ENCODE measurements at regions not wholly inside any gene's neighbourhood (a gene's known extent, or its start where the extent isn't known, plus 50 kb on each side); places are given as distances from the start of the nearest gene placed in this dataset.
A peak's percentile ranks its signal among the peaks of the same experiment; 100 is the strongest.

GRCh38 chr21:28099001-28099705, 893.5 kb downstream of the LTN1 start:
- Histone ChIP-seq H3K4me1 (no peaks in the 10 kb centered on the region), H3K4me3 (no peak overlapping the region), H3K27me3 (no peaks in the 10 kb centered on the region), H3K27ac (no peak overlapping the region), H3K36me3 (no peaks in the 10 kb centered on the region), H3K9me3 (no peaks in the 10 kb centered on the region)
- ATAC-seq (peak; percentile 62), DNase-seq (peak in 2 of 4 donors; percentile 79 to 87)
- intact Hi-C loops (cut with DNase I), result no loop called here
- TF ChIP-seq, protein P1, sequence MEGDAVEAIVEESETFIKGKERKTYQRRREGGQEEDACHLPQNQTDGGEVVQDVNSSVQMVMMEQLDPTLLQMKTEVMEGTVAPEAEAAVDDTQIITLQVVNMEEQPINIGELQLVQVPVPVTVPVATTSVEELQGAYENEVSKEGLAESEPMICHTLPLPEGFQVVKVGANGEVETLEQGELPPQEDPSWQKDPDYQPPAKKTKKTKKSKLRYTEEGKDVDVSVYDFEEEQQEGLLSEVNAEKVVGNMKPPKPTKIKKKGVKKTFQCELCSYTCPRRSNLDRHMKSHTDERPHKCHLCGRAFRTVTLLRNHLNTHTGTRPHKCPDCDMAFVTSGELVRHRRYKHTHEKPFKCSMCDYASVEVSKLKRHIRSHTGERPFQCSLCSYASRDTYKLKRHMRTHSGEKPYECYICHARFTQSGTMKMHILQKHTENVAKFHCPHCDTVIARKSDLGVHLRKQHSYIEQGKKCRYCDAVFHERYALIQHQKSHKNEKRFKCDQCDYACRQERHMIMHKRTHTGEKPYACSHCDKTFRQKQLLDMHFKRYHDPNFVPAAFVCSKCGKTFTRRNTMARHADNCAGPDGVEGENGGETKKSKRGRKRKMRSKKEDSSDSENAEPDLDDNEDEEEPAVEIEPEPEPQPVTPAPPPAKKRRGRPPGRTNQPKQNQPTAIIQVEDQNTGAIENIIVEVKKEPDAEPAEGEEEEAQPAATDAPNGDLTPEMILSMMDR (IDR thresholded peaks at IDR 0.05), result no peak

DNA sequence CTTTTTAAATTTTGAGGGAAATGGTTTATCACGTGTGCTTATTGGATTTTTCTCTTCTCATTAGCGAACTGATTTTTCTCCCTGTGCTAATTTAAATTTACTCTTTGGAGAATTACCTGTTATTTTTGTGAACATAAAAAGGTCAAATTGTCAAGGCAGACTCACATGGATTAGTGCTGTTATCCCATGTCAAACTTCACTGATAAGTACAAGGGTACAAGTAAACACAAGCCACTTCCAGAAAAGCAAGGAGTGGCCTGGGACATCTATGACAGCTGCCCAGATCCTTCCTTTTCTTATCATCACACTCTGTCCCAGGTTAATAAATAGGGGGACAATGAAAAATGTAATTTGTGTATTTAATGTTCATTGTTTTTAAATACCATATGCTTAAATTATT, 901.2 kb downstream of the LTN1 start:
- H3K4me3 ChIP-seq, result no peak overlapping the region

GRCh38 chr21:28090546-28090945, 902.1 kb downstream of the LTN1 start:
- Histone ChIP-seq H3K27me3 (no peaks in the 10 kb centered on the region), H3K4me1 (no peaks in the 10 kb centered on the region), H3K27ac (no peak overlapping the region), H3K9me3 (peaks cover 0 to 4% of the 10 kb centered on the region in 2 donors), H3K4me3 (no peak overlapping the region), H3K36me3 (no peaks in the 10 kb centered on the region)
- ATAC-seq, result no peak
- TF ChIP-seq, protein P1 (IDR thresholded peaks at IDR 0.05), result no peak
- DNase-seq, result no peak
- intact Hi-C loops (cut with DNase I), result no loop called here

More for the DNA sequence above, 901.2 kb downstream of the LTN1 start:
- ATAC-seq, result no peak
- Histone ChIP-seq H3K4me1 (no peaks in the 10 kb centered on the region), H3K27me3 (no peaks in the 10 kb centered on the region), H3K36me3 (no peaks in the 10 kb centered on the region), H3K27ac (no peak overlapping the region), H3K9me3 (peaks cover 0 to 2% of the 10 kb centered on the region in 2 donors)
- intact Hi-C loops (cut with DNase I), result no loop called here
- TF ChIP-seq, protein P1 (IDR thresholded peaks at IDR 0.05), result no peak
- no peak for DNase-seq

- Histone ChIP-seq H3K9me3 (peaks cover 0 to 4% of the 10 kb centered on the region in 2 donors), H3K4me1 (no peaks in the 10 kb centered on the region), H3K27me3 (no peaks in the 10 kb centered on the region), H3K4me3 (no peak overlapping the region), H3K36me3 (no peaks in the 10 kb centered on the region), H3K27ac (no peak overlapping the region)
- DNase-seq (peak in 1 of 4 donors; percentile 43), ATAC-seq (no peak)
- TF ChIP-seq, protein P1 (IDR thresholded peaks at IDR 0.05), result no peak
- intact Hi-C loops (cut with DNase I), result no loop called here
Observed at GRCh38 chr21:28089599-28090441, 902.9 kb downstream of the LTN1 start.

Data from left lung (tissue), 4 donors.